HepG2 (cell line): ENCODE measurements at regions not wholly inside any gene's neighbourhood (a gene's known extent, or its start where the extent isn't known, plus 50 kb on each side); places are given as distances from the start of the nearest gene placed in this dataset.
A peak's percentile ranks its signal among the peaks of the same experiment; 100 is the strongest.

Experiments
- ATAC-seq: fragments of 200-7000 bp; cut with Tn5 transposase; 3 replicates; pipeline ENCODE4 v1.9.1; 2020; ENCODE audit warnings: mild to moderate bottlenecking, moderate library complexity
- BruUV-seq: library from RNA; stranded (reverse); fragments of 400-500 nt; replicated peaks from 2 replicates; lab custom pipeline; 2021; lab: Mats Ljungman, UMichigan
- CTCF ChIA-PET: fragments of 300-600 bp; formaldehyde crosslinking; extraction: SDS; loops from one replicate; lab custom pipeline; 2021; ENCODE audit warnings: low total read pairs, inconsistent platforms, low intra/inter-chr PET ratio; lab: Yijun Ruan, JAX
- POLR2A ChIA-PET: fragments of 350-600 bp; sonication (Branson Sonifier 250); formaldehyde crosslinking; loops from one replicate; lab custom pipeline; 2020; ENCODE audit warnings: antibody characterized with exemption, inconsistent platforms; lab: Yijun Ruan, JAX
- DNase-seq: peaks from one replicate; pipeline ENCODE4 v3.0.0-alpha.2; 2015; ENCODE audit warnings: low spot score
- FAIRE-seq: peaks from 3 replicates; lab custom pipeline; 2011; peaks lifted over from hg19 to GRCh38; lab: Jason Lieb, UNC
- H2AFZ ChIP-seq: one replicate; pipeline ENCODE4 v1.6.1; 2011; ENCODE audit warnings: low read length, inconsistent platforms
- H3K27ac ChIP-seq: fragments of 300-600 bp; 3 replicates; pipeline ENCODE4 v1.8.0; 2011; ENCODE audit warnings: mixed run types, mild to moderate bottlenecking, mixed read lengths, low read length, inconsistent platforms; ENCODE audit not compliant: insufficient read depth; ENCODE audit errors: extremely low read length
- H3K27me3 ChIP-seq, 2 experiments: fragments of 200-600 bp in 1 of 2; 2 replicates in 1 of 2; 3 replicates in 1 of 2; pipeline versions ENCODE4 v1.6.0 to v1.8.0; 2011; ENCODE audit warnings: low read length in 2 of 2, mild to moderate bottlenecking in 2 of 2, moderate library complexity in 2 of 2, inconsistent platforms in 1 of 2; ENCODE audit not compliant: insufficient read depth in 2 of 2, control insufficient read depth in 1 of 2
- H3K36me3 ChIP-seq, 2 experiments: fragments of 200-600 bp in 1 of 2; replicated peaks in 1 of 2; 2 replicates in 1 of 2; 3 replicates in 1 of 2; pipeline versions ENCODE4 v1.5.1 to v1.8.0; 2011; ENCODE audit warnings: low read length in 2 of 2, inconsistent platforms in 1 of 2; ENCODE audit not compliant: insufficient read depth in 2 of 2, control insufficient read depth in 1 of 2
- H3K4me1 ChIP-seq: 2 replicates; pipeline ENCODE4 v1.5.1; 2012; ENCODE audit warnings: low read length, inconsistent platforms; ENCODE audit not compliant: insufficient read depth
- H3K4me2 ChIP-seq: 2 replicates; pipeline ENCODE4 v1.6.0; 2011; ENCODE audit warnings: low read depth, low read length, inconsistent platforms
- H3K4me3 ChIP-seq, 3 experiments: fragments of 200-600 bp in 1 of 3; sonication (generic), shearing (Covaris generic) in 1 of 3; replicated peaks in 1 of 3; 2 replicates each; pipeline ENCODE4 v1.5.1; 2011 to 2016; ENCODE audit warnings: low read length in 3 of 3, inconsistent platforms in 2 of 3, low read depth in 2 of 3, mild to moderate bottlenecking in 2 of 3, control low read depth in 1 of 3, mixed read lengths in 1 of 3; ENCODE audit not compliant: insufficient read depth in 1 of 3
- H3K79me2 ChIP-seq: one replicate; pipeline ENCODE4 v1.6.1; 2011; ENCODE audit warnings: low read length, inconsistent platforms; ENCODE audit not compliant: insufficient read depth
- H3K9ac ChIP-seq: 2 replicates; pipeline ENCODE4 v1.6.0; 2011; ENCODE audit warnings: mild to moderate bottlenecking, low read depth, low read length, inconsistent platforms; ENCODE audit not compliant: insufficient read depth
- H3K9me3 ChIP-seq: 2 replicates; pipeline ENCODE4 v1.5.1; 2012; ENCODE audit warnings: mild to moderate bottlenecking, low read length
- H4K20me1 ChIP-seq: 2 replicates; pipeline ENCODE4 v1.6.0; 2011; ENCODE audit warnings: inconsistent platforms, mild to moderate bottlenecking, low read length, moderate library complexity; ENCODE audit not compliant: insufficient read depth
- JUND ChIP-seq: sonication (generic); formaldehyde crosslinking; IDR thresholded peaks from 2 replicates; pipeline ENCODE4 v1.8.0; 2022; ENCODE audit warnings: mild to moderate bottlenecking, missing genetic modification reagents
- MAFK ChIP-seq, 2 experiments: IDR thresholded peaks in 1 of 2; conservative IDR thresholded peaks in 1 of 2; 2 replicates each; pipeline ENCODE4 v1.6.1; 2011; ENCODE audit warnings: improper control_type of control experiment in 2 of 2, low read length in 2 of 2
- NCOA1 ChIP-seq: sonication (generic); formaldehyde crosslinking; IDR thresholded peaks from 2 replicates; pipeline ENCODE4 v1.9.0; 2021; ENCODE audit warnings: missing genetic modification reagents
- NFYB ChIP-seq: sonication (generic); formaldehyde crosslinking; IDR thresholded peaks from 2 replicates; pipeline ENCODE4 v1.4.0; 2020; ENCODE audit warnings: missing genetic modification reagents
- SMARCC2 ChIP-seq: fragments of 450-650 bp; IDR thresholded peaks from 2 replicates; pipeline ENCODE4 v1.6.1; 2017; ENCODE audit warnings: antibody characterized with exemption, mild to moderate bottlenecking
- TP53 ChIP-seq: sonication (generic); formaldehyde crosslinking; conservative IDR thresholded peaks from 2 replicates; pipeline ENCODE4 v1.4.0; 2020; ENCODE audit warnings: missing genetic modification reagents
- ZNF296 ChIP-seq: sonication (generic); formaldehyde crosslinking; conservative IDR thresholded peaks from 2 replicates; pipeline ENCODE4 v1.5.0; 2020; ENCODE audit warnings: mild to moderate bottlenecking, missing genetic modification reagents
- ZNF530 ChIP-seq: sonication (generic); formaldehyde crosslinking; IDR thresholded peaks from 2 replicates; pipeline ENCODE4 v1.5.0; 2020; ENCODE audit warnings: low read depth, mild to moderate bottlenecking, missing genetic modification reagents
- ZNF7 ChIP-seq: IDR thresholded peaks from 2 replicates; pipeline ENCODE4 v1.6.1; 2016; ENCODE audit warnings: missing biosample characterization, missing genetic modification reagents
- ZNF777 ChIP-seq: sonication (generic); formaldehyde crosslinking; IDR thresholded peaks from 2 replicates; pipeline ENCODE4 v1.4.0; 2020; ENCODE audit warnings: missing genetic modification reagents
- WGBS: methylation state at CpG from one replicate; pipeline ENCODE4 v1.1.6; 2017; ENCODE audit warnings: low lambda C conversion rate; 5-methylcytosine and 5-hydroxymethylcytosine counted together
- in situ Hi-C: cut with HindIII; loops from 2 replicates; pipeline ENCODE4 v1.10.0; 2017; ENCODE audit warnings: low pct_unique_long_range_greater_than_20kb; ENCODE audit not compliant: extremely low pct_ligation_motif_present
- intact Hi-C: fragments of 100-400 bp; cut with micrococcal nuclease; formaldehyde crosslinking; loops from one replicate; pipeline ENCODE4 v1.10.0; 2022; ENCODE audit not compliant: unreplicated experiment
- TF ChIP-seq, protein P1 (sequence below): sonication (generic); formaldehyde crosslinking; IDR thresholded peaks from 2 replicates; pipeline ENCODE4 v1.8.0; 2022; ENCODE audit warnings: mild to moderate bottlenecking, missing genetic modification reagents, moderate library complexity
- TF ChIP-seq, protein P2 (sequence below): sonication (generic); formaldehyde crosslinking; IDR thresholded peaks from 2 replicates; pipeline ENCODE4 v1.5.0; 2020; ENCODE audit warnings: missing genetic modification reagents
- TF ChIP-seq, protein P3 (sequence below): sonication (generic); formaldehyde crosslinking; IDR thresholded peaks from 2 replicates; pipeline ENCODE4 v1.4.0; 2020; ENCODE audit warnings: missing genetic modification reagents
- TF ChIP-seq, protein P4 (sequence below): sonication (generic); formaldehyde crosslinking; IDR thresholded peaks from 2 replicates; pipeline ENCODE4 v1.4.0; 2020; ENCODE audit warnings: low read depth, mild to moderate bottlenecking, missing genetic modification reagents
- TF ChIP-seq, protein P5 (sequence below): sonication (generic); formaldehyde crosslinking; IDR thresholded peaks from 2 replicates; pipeline ENCODE4 v1.9.0; 2022; ENCODE audit warnings: low read depth, missing genetic modification reagents

DNA sequence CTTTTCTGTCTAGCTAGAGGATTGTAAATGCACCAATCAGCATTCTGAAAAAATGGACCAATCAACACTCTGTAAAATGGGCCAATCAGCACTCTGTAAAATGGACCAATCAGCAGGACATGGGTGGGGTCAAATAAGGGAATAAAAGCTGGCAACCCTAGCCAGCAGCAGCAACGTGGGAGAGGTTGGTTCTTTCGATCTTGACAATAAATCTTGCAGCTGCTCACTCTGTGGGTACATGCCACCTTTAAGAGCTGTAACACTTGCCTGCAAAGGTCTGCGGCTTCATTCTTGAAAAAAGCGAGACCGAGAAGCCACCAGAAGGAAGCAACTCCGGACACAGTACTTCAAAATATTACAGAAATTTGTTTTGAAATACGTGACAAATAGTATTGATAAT is 424.6 kb upstream of the CDH9 start:
- Histone ChIP-seq H3K27ac (no peak overlapping the region), H3K79me2 (no peaks in the 10 kb centered on the region), H4K20me1 (no peaks in the 10 kb centered on the region), H3K27me3 (peaks cover 0 to 3% of the 10 kb centered on the region in 2 experiments; a peak in 2 of 5 replicates), H3K9ac (no peak overlapping the region), H2AFZ (no peak overlapping the region), H3K4me1 (no peaks in the 10 kb centered on the region), H3K9me3 (no peaks in the 10 kb centered on the region), H3K4me3 (no peak overlapping the region), H3K4me2 (no peak overlapping the region), H3K36me3 (no peaks in the 10 kb centered on the region)
- no peak for DNase-seq
- in situ Hi-C loops (no loop called here), intact Hi-C loops (no loop called here)
- ChIA-PET CTCF (no interaction called here), POLR2A (no interaction called here)
- BruUV-seq, result no TSS peak
- 0 out of 2 replicates have a peak, but pooled peaks have one; percentile 17 for TF ChIP-seq NFYB
- 0 out of 4 replicates have a peak, but pooled peaks of 1 of the 2 experiments have one; percentile 15 for TF ChIP-seq MAFK (conservative IDR thresholded peaks at IDR 0.05 in 1 of 2, IDR thresholded peaks at IDR 0.05 in 1 of 2; ENCODE audit: low read length in 2 of 2)
- TF ChIP-seq JUND (CRISPR knock-in tag), result no peak
- TF ChIP-seq, protein P1, sequence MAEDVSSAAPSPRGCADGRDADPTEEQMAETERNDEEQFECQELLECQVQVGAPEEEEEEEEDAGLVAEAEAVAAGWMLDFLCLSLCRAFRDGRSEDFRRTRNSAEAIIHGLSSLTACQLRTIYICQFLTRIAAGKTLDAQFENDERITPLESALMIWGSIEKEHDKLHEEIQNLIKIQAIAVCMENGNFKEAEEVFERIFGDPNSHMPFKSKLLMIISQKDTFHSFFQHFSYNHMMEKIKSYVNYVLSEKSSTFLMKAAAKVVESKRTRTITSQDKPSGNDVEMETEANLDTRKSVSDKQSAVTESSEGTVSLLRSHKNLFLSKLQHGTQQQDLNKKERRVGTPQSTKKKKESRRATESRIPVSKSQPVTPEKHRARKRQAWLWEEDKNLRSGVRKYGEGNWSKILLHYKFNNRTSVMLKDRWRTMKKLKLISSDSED (CRISPR knock-in tag), result no peak
- TF ChIP-seq, protein P2, sequence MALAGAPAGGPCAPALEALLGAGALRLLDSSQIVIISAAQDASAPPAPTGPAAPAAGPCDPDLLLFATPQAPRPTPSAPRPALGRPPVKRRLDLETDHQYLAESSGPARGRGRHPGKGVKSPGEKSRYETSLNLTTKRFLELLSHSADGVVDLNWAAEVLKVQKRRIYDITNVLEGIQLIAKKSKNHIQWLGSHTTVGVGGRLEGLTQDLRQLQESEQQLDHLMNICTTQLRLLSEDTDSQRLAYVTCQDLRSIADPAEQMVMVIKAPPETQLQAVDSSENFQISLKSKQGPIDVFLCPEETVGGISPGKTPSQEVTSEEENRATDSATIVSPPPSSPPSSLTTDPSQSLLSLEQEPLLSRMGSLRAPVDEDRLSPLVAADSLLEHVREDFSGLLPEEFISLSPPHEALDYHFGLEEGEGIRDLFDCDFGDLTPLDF, result no peak
- no peak for FAIRE-seq
- ATAC-seq, result no peak
- 30% methylated on average over 7 of the region's 7 CpGs for WGBS

DNA sequence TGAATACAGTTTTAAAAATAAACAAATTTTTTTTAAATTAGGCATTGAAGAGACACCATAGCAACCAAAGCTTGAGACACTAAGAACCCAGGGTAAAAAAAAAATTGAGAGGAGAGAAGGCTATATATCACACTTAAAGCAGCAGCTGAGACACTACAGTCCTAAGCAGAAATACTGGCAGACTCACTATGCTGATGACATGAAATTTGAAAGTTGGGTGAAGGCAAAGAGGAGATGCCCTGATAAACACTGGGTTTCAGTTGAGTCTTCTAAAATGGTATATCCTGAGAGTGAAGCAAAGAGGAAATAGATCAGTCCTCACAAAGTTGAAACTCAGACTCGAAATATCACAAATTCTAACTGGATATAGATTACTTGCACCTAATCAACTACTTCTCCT is 419.9 kb upstream of the CDH9 start:
- no peak overlapping the region for H3K4me3 ChIP-seq
- H3K27ac ChIP-seq, result no peak overlapping the region
- no peaks in the 10 kb centered on the region for H3K36me3 ChIP-seq
- POLR2A ChIA-PET, result interaction anchor here (0.9 kb wide), 1 partner anchor 14 kb away, joined by 5 read pairs; no protein-coding TSS in a partner anchor
- no peaks in the 10 kb centered on the region for H3K4me1 ChIP-seq
- BruUV-seq, result no TSS peak
- no peaks in the 10 kb centered on the region; a peak in 1 of 5 replicates for H3K27me3 ChIP-seq
- H3K9me3 ChIP-seq, result no peaks in the 10 kb centered on the region
- H4K20me1 ChIP-seq, result no peaks in the 10 kb centered on the region
- no peak overlapping the region for H3K4me2 ChIP-seq
- CTCF ChIA-PET, result no interaction called here
- H3K9ac ChIP-seq, result no peak overlapping the region
- in situ Hi-C loops (no loop called here), intact Hi-C loops (no loop called here)
- H3K79me2 ChIP-seq, result no peaks in the 10 kb centered on the region
- DNase-seq, result no peak
- WGBS, result 0% methylated on average over 1 of the region's 1 CpG
- no peak for ATAC-seq
- no peak for FAIRE-seq
- H2AFZ ChIP-seq, result no peak overlapping the region
- TF ChIP-seq, protein P3, sequence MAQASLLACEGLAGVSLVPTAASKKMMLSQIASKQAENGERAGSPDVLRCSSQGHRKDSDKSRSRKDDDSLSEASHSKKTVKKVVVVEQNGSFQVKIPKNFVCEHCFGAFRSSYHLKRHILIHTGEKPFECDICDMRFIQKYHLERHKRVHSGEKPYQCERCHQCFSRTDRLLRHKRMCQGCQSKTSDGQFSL (CRISPR knock-in tag), result no peak
- TF ChIP-seq ZNF530 (CRISPR knock-in tag), result no peak
- TF ChIP-seq, protein P4, sequence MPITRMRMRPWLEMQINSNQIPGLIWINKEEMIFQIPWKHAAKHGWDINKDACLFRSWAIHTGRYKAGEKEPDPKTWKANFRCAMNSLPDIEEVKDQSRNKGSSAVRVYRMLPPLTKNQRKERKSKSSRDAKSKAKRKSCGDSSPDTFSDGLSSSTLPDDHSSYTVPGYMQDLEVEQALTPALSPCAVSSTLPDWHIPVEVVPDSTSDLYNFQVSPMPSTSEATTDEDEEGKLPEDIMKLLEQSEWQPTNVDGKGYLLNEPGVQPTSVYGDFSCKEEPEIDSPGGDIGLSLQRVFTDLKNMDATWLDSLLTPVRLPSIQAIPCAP (CRISPR knock-in tag), result no peak
- no peak for TF ChIP-seq ZNF777 (CRISPR knock-in tag)
- no peak for TF ChIP-seq SMARCC2
- TF ChIP-seq ZNF7 (CRISPR knock-in tag), result no peak
- TF ChIP-seq NCOA1, result no peak
- TF ChIP-seq TP53, result no peak
- TF ChIP-seq, protein P5, sequence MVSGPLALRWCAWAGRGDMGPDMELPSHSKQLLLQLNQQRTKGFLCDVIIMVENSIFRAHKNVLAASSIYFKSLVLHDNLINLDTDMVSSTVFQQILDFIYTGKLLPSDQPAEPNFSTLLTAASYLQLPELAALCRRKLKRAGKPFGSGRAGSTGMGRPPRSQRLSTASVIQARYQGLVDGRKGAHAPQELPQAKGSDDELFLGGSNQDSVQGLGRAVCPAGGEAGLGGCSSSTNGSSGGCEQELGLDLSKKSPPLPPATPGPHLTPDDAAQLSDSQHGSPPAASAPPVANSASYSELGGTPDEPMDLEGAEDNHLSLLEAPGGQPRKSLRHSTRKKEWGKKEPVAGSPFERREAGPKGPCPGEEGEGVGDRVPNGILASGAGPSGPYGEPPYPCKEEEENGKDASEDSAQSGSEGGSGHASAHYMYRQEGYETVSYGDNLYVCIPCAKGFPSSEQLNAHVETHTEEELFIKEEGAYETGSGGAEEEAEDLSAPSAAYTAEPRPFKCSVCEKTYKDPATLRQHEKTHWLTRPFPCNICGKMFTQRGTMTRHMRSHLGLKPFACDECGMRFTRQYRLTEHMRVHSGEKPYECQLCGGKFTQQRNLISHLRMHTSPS (CRISPR knock-in tag), result no peak
- TF ChIP-seq ZNF296 (CRISPR knock-in tag), result no peak
